Stimulated activated CD4-positive, alpha-beta T cell treated with anti-CD3 and anti-CD28 coated beads, Interleukin-1b, Interleukin-23, amount 100 ng/mL, for 4 hours (primary cell): ENCODE measurements at regions not wholly inside any gene's neighbourhood (a gene's known extent, or its start where the extent isn't known, plus 50 kb on each side); places are given as distances from the start of the nearest gene placed in this dataset.
"Not testable (repeated sequence)": the region's sequence is repeated elsewhere in the genome, so short reads cannot be mapped to it uniquely, and the experiment has no call there.

Experiments
- DNase-seq, 2 donors: peaks; one replicate each; pipeline ENCODE4 v3.0.0-alpha.2; 2020; ENCODE audit warnings: low read depth in 2 of 2

- DNase-seq: no peak
Observed at GRCh38 chr5:87195616-87196015, 72.1 kb upstream of the RASA1 start.

- DNase-seq: no peak
Observed at GRCh38 chr5:87198010-87198409, 69.7 kb upstream of the RASA1 start.

GRCh38 chr5:87199246-87199645 is 68.4 kb upstream of the RASA1 start:
- DNase-seq: not testable (repeated sequence)

GRCh38 chr5:87199704-87200103 is 68.0 kb upstream of the RASA1 start:
- DNase-seq: not testable (repeated sequence)

- DNase-seq: no peak
Observed at GRCh38 chr5:87210076-87210475, 57.6 kb upstream of the RASA1 start.

- DNase-seq: no peak
Observed at GRCh38 chr5:87210743-87211142, 56.9 kb upstream of the RASA1 start.

GRCh38 chr5:87211676-87212075 is 56.0 kb upstream of the RASA1 start:
- DNase-seq: no peak

GRCh38 chr5:87212183-87212582 is 55.5 kb upstream of the RASA1 start:
- DNase-seq: not testable (repeated sequence)

GRCh38 chr5:87217480-87217879 is 50.2 kb upstream of the RASA1 start:
- not testable (repeated sequence) for DNase-seq
